HEK293T (cell line): ENCODE measurements at regions not wholly inside any gene's neighbourhood (a gene's known extent, or its start where the extent isn't known, plus 50 kb on each side); places are given as distances from the start of the nearest gene placed in this dataset.

Experiments used
- CTCF ChIA-PET: fragments of 350-600 bp; formaldehyde crosslinking; extraction: SDS; loops from one replicate; lab custom pipeline; 2021; ENCODE audit warnings: antibody characterized with exemption, inconsistent platforms; lab: Yijun Ruan, JAX
- POLR2A ChIA-PET: fragments of 350-600 bp; formaldehyde crosslinking; extraction: SDS; loops from one replicate; lab custom pipeline; 2020; ENCODE audit warnings: antibody characterized with exemption, inconsistent platforms; lab: Yijun Ruan, JAX
- DNase-seq: peaks from one replicate; pipeline ENCODE4 v3.0.0; 2012; ENCODE audit warnings: mixed read lengths; ENCODE audit errors: extremely low spot score
- ARNT ChIP-seq: fragments of 450-650 bp; IDR thresholded peaks from 2 replicates; pipeline ENCODE4 v1.6.1; 2017; ENCODE audit warnings: mild to moderate bottlenecking
- BHLHE40 ChIP-seq: fragments of 450-650 bp; IDR thresholded peaks from 2 replicates; pipeline ENCODE4 v1.6.1; 2016; ENCODE audit warnings: mild to moderate bottlenecking, moderate library complexity, borderline replicate concordance
- CTBP1 ChIP-seq: fragments of 450-650 bp; IDR thresholded peaks from 2 replicates; pipeline ENCODE4 v1.6.1; 2016; ENCODE audit warnings: borderline replicate concordance
- ELF4 ChIP-seq: fragments of 450-650 bp; IDR thresholded peaks from 2 replicates; pipeline ENCODE4 v1.6.1; 2017; ENCODE audit warnings: antibody characterized with exemption
- FOXA1 ChIP-seq: fragments of 450-650 bp; IDR thresholded peaks from 2 replicates; pipeline ENCODE4 v1.6.1; 2016; ENCODE audit warnings: mild to moderate bottlenecking
- FOXK2 ChIP-seq: fragments of 450-650 bp; IDR thresholded peaks from 2 replicates; pipeline ENCODE4 v1.6.1; 2016; ENCODE audit warnings: mild to moderate bottlenecking
- FOXM1 ChIP-seq: fragments of 450-650 bp; IDR thresholded peaks from 2 replicates; pipeline ENCODE4 v1.6.1; 2017; ENCODE audit warnings: mild to moderate bottlenecking, borderline replicate concordance
- HDGF ChIP-seq: fragments of 450-650 bp; IDR thresholded peaks from 2 replicates; pipeline ENCODE4 v1.6.1; 2017; ENCODE audit warnings: antibody characterized with exemption, borderline replicate concordance
- L3MBTL2 ChIP-seq: fragments of 450-650 bp; conservative IDR thresholded peaks from 2 replicates; pipeline ENCODE4 v1.6.1; 2016; ENCODE audit warnings: mild to moderate bottlenecking
- LEF1 ChIP-seq: fragments of 450-650 bp; IDR thresholded peaks from 2 replicates; pipeline ENCODE4 v1.6.1; 2017; ENCODE audit warnings: mild to moderate bottlenecking, borderline replicate concordance
- NFRKB ChIP-seq: fragments of 450-650 bp; IDR thresholded peaks from 2 replicates; pipeline ENCODE4 v1.6.1; 2016; ENCODE audit warnings: mild to moderate bottlenecking, moderate library complexity
- SP1 ChIP-seq: fragments of 450-650 bp; IDR thresholded peaks from 2 replicates; pipeline ENCODE4 v1.6.1; 2017
- SUZ12 ChIP-seq: fragments of 450-650 bp; IDR thresholded peaks from 2 replicates; pipeline ENCODE4 v1.6.1; 2016; ENCODE audit warnings: mild to moderate bottlenecking
- TARDBP ChIP-seq: fragments of 450-650 bp; IDR thresholded peaks from 2 replicates; pipeline ENCODE4 v1.6.1; 2016
- ZNF384 ChIP-seq: fragments of 450-650 bp; IDR thresholded peaks from 2 replicates; pipeline ENCODE4 v1.6.1; 2016
- TF ChIP-seq, protein P1 (sequence below): fragments of 450-650 bp; IDR thresholded peaks from 2 replicates; pipeline ENCODE4 v1.6.1; 2016

- DNase-seq, result no peak
- CTCF ChIA-PET, result no interaction called here
- TF ChIP-seq CTBP1 (no peak), ELF4 (no peak), FOXA1 (no peak), SP1 (no peak), NFRKB (no peak), LEF1 (no peak)
- TF ChIP-seq, protein P1, sequence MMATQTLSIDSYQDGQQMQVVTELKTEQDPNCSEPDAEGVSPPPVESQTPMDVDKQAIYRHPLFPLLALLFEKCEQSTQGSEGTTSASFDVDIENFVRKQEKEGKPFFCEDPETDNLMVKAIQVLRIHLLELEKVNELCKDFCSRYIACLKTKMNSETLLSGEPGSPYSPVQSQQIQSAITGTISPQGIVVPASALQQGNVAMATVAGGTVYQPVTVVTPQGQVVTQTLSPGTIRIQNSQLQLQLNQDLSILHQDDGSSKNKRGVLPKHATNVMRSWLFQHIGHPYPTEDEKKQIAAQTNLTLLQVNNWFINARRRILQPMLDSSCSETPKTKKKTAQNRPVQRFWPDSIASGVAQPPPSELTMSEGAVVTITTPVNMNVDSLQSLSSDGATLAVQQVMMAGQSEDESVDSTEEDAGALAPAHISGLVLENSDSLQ, result no peak
- POLR2A ChIA-PET, result no interaction called here
These were observed 1672.9 kb downstream of the REEP3 start for GRCh38 chr10:65194126-65194525.

- TF ChIP-seq NFRKB, result no peak
- no peak for TF ChIP-seq TARDBP
- no peak for TF ChIP-seq ELF4
- TF ChIP-seq L3MBTL2, result no peak
- no peak for TF ChIP-seq SP1
- no peak for TF ChIP-seq FOXM1
- TF ChIP-seq, protein P1, result no peak
- TF ChIP-seq LEF1, result no peak
- TF ChIP-seq HDGF, result no peak
- no peak for TF ChIP-seq BHLHE40
- TF ChIP-seq FOXK2, result no peak
- no peak for TF ChIP-seq CTBP1
- no peak for TF ChIP-seq ZNF384
- TF ChIP-seq ARNT, result no peak
- no peak for TF ChIP-seq FOXA1
- no peak for TF ChIP-seq SUZ12
- no peak for DNase-seq
- ChIA-PET CTCF (no interaction called here), POLR2A (no interaction called here)
These were observed 1673.4 kb downstream of the REEP3 start for GRCh38 chr10:65194555-65194954.

DNA sequence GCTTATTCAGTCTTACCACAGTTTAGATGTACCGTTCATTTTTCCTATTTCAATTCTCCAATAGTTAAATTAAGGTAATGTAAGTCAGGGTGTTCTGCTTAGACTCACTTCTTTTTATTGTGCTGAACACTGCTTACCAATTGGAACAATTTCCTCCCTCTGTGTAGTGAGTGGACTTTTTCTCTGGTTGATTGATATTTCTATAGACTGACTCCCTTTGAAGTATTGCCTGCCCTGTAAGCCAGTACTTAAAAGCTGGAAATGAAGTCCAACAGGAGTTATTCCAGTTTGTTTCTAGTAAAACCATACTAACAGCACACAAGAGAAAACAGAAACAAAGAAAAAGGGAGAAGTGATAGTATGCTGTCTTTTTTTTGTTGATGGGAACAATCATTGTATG is 1674.9 kb downstream of the REEP3 start:
- TF ChIP-seq NFRKB, result no peak
- TF ChIP-seq HDGF, result no peak
- no peak for TF ChIP-seq ELF4
- TF ChIP-seq FOXK2, result no peak
- CTCF ChIA-PET, result no interaction called here
- POLR2A ChIA-PET, result no interaction called here
- no peak for DNase-seq

GRCh38 chr10:65197935-65198334 is 1676.7 kb downstream of the REEP3 start:
- CTCF ChIA-PET, result no interaction called here
- TF ChIP-seq CTBP1, result no peak
- no peak for TF ChIP-seq L3MBTL2
- TF ChIP-seq FOXM1, result no peak
- no peak for TF ChIP-seq TARDBP
- TF ChIP-seq ZNF384, result no peak
- no peak for DNase-seq
- POLR2A ChIA-PET, result no interaction called here

DNA sequence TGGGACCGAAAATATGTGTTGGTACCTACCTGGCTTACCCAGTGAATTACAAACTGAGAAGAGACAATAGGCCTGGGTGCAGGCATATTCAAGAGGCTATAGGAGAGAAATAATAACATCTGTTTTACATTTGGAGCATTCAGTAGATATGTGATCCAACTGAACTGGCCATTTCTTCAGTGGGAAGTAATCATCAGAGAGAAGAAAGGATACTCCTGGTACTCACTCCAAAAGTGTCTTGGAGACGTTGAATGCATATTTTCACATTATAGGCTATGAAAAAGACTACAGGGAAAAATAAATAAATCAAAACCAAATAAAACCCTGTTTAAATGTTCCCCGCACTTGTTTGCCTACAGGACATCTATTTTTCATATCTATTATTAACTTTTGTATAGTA is 1680.3 kb downstream of the REEP3 start:
- ChIA-PET POLR2A (no interaction called here), CTCF (no interaction called here)
- TF ChIP-seq ARNT (no peak), TARDBP (no peak), NFRKB (no peak), LEF1 (no peak), FOXK2 (no peak), CTBP1 (no peak), SP1 (no peak)
- no peak for DNase-seq

- TF ChIP-seq TARDBP (no peak), ELF4 (no peak), FOXM1 (no peak), BHLHE40 (no peak), HDGF (no peak), SP1 (no peak), FOXK2 (no peak), ZNF384 (no peak), NFRKB (no peak), LEF1 (no peak), CTBP1 (no peak), ARNT (no peak), SUZ12 (no peak), L3MBTL2 (no peak), FOXA1 (no peak)
- TF ChIP-seq, protein P1, result no peak
- DNase-seq, result no peak
- POLR2A ChIA-PET, result no interaction called here
- CTCF ChIA-PET, result no interaction called here
These were observed 1683.8 kb downstream of the REEP3 start for GRCh38 chr10:65204999-65205398.

DNA sequence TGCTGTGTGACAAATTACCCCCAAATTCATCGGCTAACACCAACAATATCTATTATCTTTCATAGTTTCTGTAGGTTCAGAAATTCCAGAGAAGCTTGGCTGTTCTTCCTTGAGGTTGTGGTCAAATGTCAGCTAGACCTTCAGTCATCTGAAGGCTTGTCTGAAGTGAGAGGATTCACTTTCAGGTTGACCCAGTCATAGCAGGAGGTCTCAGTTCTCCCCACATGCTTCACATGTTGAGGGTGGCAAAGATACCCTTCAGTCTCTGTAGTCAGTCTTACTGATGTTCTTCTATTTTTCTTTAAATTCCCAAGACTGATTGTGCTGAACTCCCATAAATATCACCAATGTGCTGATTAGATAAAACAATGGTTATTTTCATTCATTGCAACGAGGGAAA is 1692.0 kb downstream of the REEP3 start:
- DNase-seq, result no peak
- POLR2A ChIA-PET, result no interaction called here
- CTCF ChIA-PET, result no interaction called here
- TF ChIP-seq, protein P1, result no peak
- TF ChIP-seq ZNF384 (no peak), FOXK2 (no peak), SUZ12 (no peak), HDGF (no peak), NFRKB (no peak)
